ENCODE measurements at regions not wholly inside any gene's neighbourhood (a gene's known extent, or its start where the extent isn't known, plus 50 kb on each side); places are given as distances from the start of the nearest gene placed in this dataset.

GRCh38 chr7:153103202-153103601 lies 343.6 kb downstream of the ACTR3B start:
- no peak for DNase-seq (ENCODE audit: low spot score)
- no peak overlapping the region for H3K4me3 Mint-ChIP-seq
- H3K9ac ChIP-seq: no peak overlapping the region
- no peaks in the 10 kb centered on the region for H4K20me1 ChIP-seq (ENCODE audit: low read depth)
- no peaks in the 10 kb centered on the region for H3K79me2 ChIP-seq (ENCODE audit: low read depth)
- H3K9me3 Mint-ChIP-seq: no peaks in the 10 kb centered on the region
- no peak overlapping the region for H3K4me3 ChIP-seq
- H3K27ac ChIP-seq: no peak overlapping the region
- H3K4me2 ChIP-seq: no peak overlapping the region
- no peaks in the 10 kb centered on the region for H3K36me3 ChIP-seq
- H3K4me1 Mint-ChIP-seq: no peaks in the 10 kb centered on the region
- H3K36me3 Mint-ChIP-seq: no peaks in the 10 kb centered on the region
- H3K27me3 Mint-ChIP-seq (ENCODE audit: insufficient read depth, low read depth): no peaks in the 10 kb centered on the region
- H3K4me1 ChIP-seq: no peaks in the 10 kb centered on the region
- no peak overlapping the region for H3K27ac Mint-ChIP-seq
- H3K27me3 ChIP-seq: no peaks in the 10 kb centered on the region
- peak overlapping the region; percentile 42 for H2AFZ ChIP-seq (replicated peaks)
- no peaks in the 10 kb centered on the region for H3F3A ChIP-seq (ENCODE audit: low read depth)
- no peaks in the 10 kb centered on the region for H3K9me3 ChIP-seq (ENCODE audit: low read depth)
- TF ChIP-seq EZH2phosphoT487 (IDR thresholded peaks at IDR 0.05) (no peak), EZH2 (IDR thresholded peaks at IDR 0.05) (no peak), CTCF (IDR thresholded peaks at IDR 0.05) (no peak)

- no peaks in the 10 kb centered on the region for H3K27me3 ChIP-seq
- no peaks in the 10 kb centered on the region for H3K36me3 ChIP-seq
- TF ChIP-seq CTCF (IDR thresholded peaks at IDR 0.05) (no peak), EZH2 (IDR thresholded peaks at IDR 0.05) (no peak), EZH2phosphoT487 (IDR thresholded peaks at IDR 0.05) (no peak)
- Mint-ChIP-seq H3K36me3 (no peaks in the 10 kb centered on the region), H3K4me3 (no peak overlapping the region), H3K27me3 (ENCODE audit: insufficient read depth, low read depth) (peaks cover 2% of the 10 kb centered on the region), H3K27ac (no peak overlapping the region), H3K9me3 (no peaks in the 10 kb centered on the region), H3K4me1 (no peaks in the 10 kb centered on the region)
- no peak for DNase-seq (ENCODE audit: low spot score)
- no peak overlapping the region for H3K4me2 ChIP-seq
- H3K9me3 ChIP-seq (ENCODE audit: low read depth): no peaks in the 10 kb centered on the region
- no peaks in the 10 kb centered on the region for H4K20me1 ChIP-seq (ENCODE audit: low read depth)
- no peak overlapping the region for H3K27ac ChIP-seq
- H3F3A ChIP-seq (ENCODE audit: low read depth): no peaks in the 10 kb centered on the region
- H3K79me2 ChIP-seq (ENCODE audit: low read depth): no peaks in the 10 kb centered on the region
- no peaks in the 10 kb centered on the region for H3K4me1 ChIP-seq
- no peak overlapping the region for H3K4me3 ChIP-seq
- H3K9ac ChIP-seq: no peak overlapping the region
- no peak overlapping the region for H2AFZ ChIP-seq (replicated peaks)
Observed at GRCh38 chr7:153107826-153108225, 348.3 kb downstream of the ACTR3B start.

GRCh38 chr7:153109566-153109965 lies 350.0 kb downstream of the ACTR3B start:
- Histone ChIP-seq H3K4me3 (no peak overlapping the region), H3F3A (ENCODE audit: low read depth) (no peaks in the 10 kb centered on the region), H3K27me3 (no peaks in the 10 kb centered on the region), H3K9ac (no peak overlapping the region), H3K4me2 (no peak overlapping the region), H2AFZ (replicated peaks) (no peak overlapping the region), H3K9me3 (ENCODE audit: low read depth) (no peaks in the 10 kb centered on the region), H3K27ac (no peak overlapping the region), H4K20me1 (ENCODE audit: low read depth) (no peaks in the 10 kb centered on the region), H3K36me3 (no peaks in the 10 kb centered on the region), H3K79me2 (ENCODE audit: low read depth) (no peaks in the 10 kb centered on the region), H3K4me1 (no peaks in the 10 kb centered on the region)
- H3K27ac Mint-ChIP-seq: no peak overlapping the region
- TF ChIP-seq EZH2phosphoT487 (IDR thresholded peaks at IDR 0.05) (no peak), EZH2 (IDR thresholded peaks at IDR 0.05) (no peak), CTCF (IDR thresholded peaks at IDR 0.05) (no peak)
- peaks cover 2% of the 10 kb centered on the region for H3K27me3 Mint-ChIP-seq (ENCODE audit: insufficient read depth, low read depth)
- no peaks in the 10 kb centered on the region for H3K9me3 Mint-ChIP-seq
- no peaks in the 10 kb centered on the region for H3K36me3 Mint-ChIP-seq
- no peak overlapping the region for H3K4me3 Mint-ChIP-seq
- no peak for DNase-seq (ENCODE audit: low spot score)
- H3K4me1 Mint-ChIP-seq: no peaks in the 10 kb centered on the region

GRCh38 chr7:153110606-153111005 lies 351.1 kb downstream of the ACTR3B start:
- H3K4me1 ChIP-seq: no peaks in the 10 kb centered on the region
- Mint-ChIP-seq H3K9me3 (peaks cover 2% of the 10 kb centered on the region), H3K36me3 (no peaks in the 10 kb centered on the region), H3K27ac (no peak overlapping the region), H3K4me1 (no peaks in the 10 kb centered on the region), H3K4me3 (no peak overlapping the region), H3K27me3 (ENCODE audit: insufficient read depth, low read depth) (peaks cover 2% of the 10 kb centered on the region)
- H2AFZ ChIP-seq (replicated peaks): no peak overlapping the region
- no peak overlapping the region for H3K4me3 ChIP-seq
- no peaks in the 10 kb centered on the region for H3K27me3 ChIP-seq
- H3K27ac ChIP-seq: no peak overlapping the region
- H3K79me2 ChIP-seq (ENCODE audit: low read depth): no peaks in the 10 kb centered on the region
- no peaks in the 10 kb centered on the region for H3K36me3 ChIP-seq
- DNase-seq (ENCODE audit: low spot score): no peak
- TF ChIP-seq CTCF (IDR thresholded peaks at IDR 0.05): no peak
- no peak for TF ChIP-seq EZH2phosphoT487 (IDR thresholded peaks at IDR 0.05)
- no peak for TF ChIP-seq EZH2 (IDR thresholded peaks at IDR 0.05)
- H3K9ac ChIP-seq: no peak overlapping the region
- H3K4me2 ChIP-seq: no peak overlapping the region
- no peaks in the 10 kb centered on the region for H3K9me3 ChIP-seq (ENCODE audit: low read depth)
- no peaks in the 10 kb centered on the region for H3F3A ChIP-seq (ENCODE audit: low read depth)
- H4K20me1 ChIP-seq (ENCODE audit: low read depth): no peaks in the 10 kb centered on the region

Data from neural progenitor cell (in vitro differentiated cells).